Right ventricle myocardium inferior (tissue), 1 donor: ENCODE measurements at regions not wholly inside any gene's neighbourhood (a gene's known extent, or its start where the extent isn't known, plus 50 kb on each side); places are given as distances from the start of the nearest gene placed in this dataset.

Experiments
- ATAC-seq: fragments of 200-7000 bp; cut with Tn5 transposase; one replicate; pipeline ENCODE4 v1.9.1; 2020; ENCODE audit warnings: mild to moderate bottlenecking, moderate library complexity
- DNase-seq: peaks from one replicate; pipeline ENCODE4 v3.0.0; 2021; ENCODE audit errors: missing footprints
- intact Hi-C: fragments of 100-400 bp; cut with DNase I; formaldehyde crosslinking; loops from one replicate; pipeline ENCODE4 v1.11.0; 2022
- donor health status: DM: no; HTN: yes; CAD: no; lungs with severe emphysema.

GRCh38 chr13:68509734-68510621, 1279.8 kb upstream of the PCDH9 start:
- no peak for DNase-seq
- intact Hi-C loops = no loop called here
- ATAC-seq = no peak

- intact Hi-C loops = no loop called here
- ATAC-seq (no peak), DNase-seq (no peak)
Measured at GRCh38 chr13:68506888-68507551, 1276.9 kb upstream of the PCDH9 start.

- intact Hi-C loops = no loop called here
- DNase-seq = no peak
- ATAC-seq = no peak
Measured at GRCh38 chr13:68490594-68490993, 1260.5 kb upstream of the PCDH9 start.

GRCh38 chr13:68481130-68481529, 1251.0 kb upstream of the PCDH9 start:
- peak; percentile 60 for ATAC-seq

GRCh38 chr13:68473834-68474326, 1243.7 kb upstream of the PCDH9 start:
- DNase-seq (no peak), ATAC-seq (no peak)
- intact Hi-C loops = no loop called here

More at GRCh38 chr13:68481130-68481529, 1251.0 kb upstream of the PCDH9 start:
- no peak for DNase-seq
- intact Hi-C loops = no loop called here

- intact Hi-C loops = no loop called here
- ATAC-seq = no peak
- no peak for DNase-seq
Measured at GRCh38 chr13:68467160-68467559, 1237.0 kb upstream of the PCDH9 start.

GRCh38 chr13:68440874-68441273, 1210.7 kb upstream of the PCDH9 start:
- intact Hi-C loops = no loop called here
- DNase-seq (no peak), ATAC-seq (no peak)

- intact Hi-C loops = no loop called here
- DNase-seq (no peak), ATAC-seq (no peak)
Measured at GRCh38 chr13:68439817-68440216, 1209.7 kb upstream of the PCDH9 start.

GRCh38 chr13:68428292-68428691, 1198.2 kb upstream of the PCDH9 start:
- no peak for DNase-seq
- ATAC-seq = no peak
- intact Hi-C loops = no loop called here

- ATAC-seq = no peak
- intact Hi-C loops = no loop called here
- no peak for DNase-seq
Measured at GRCh38 chr13:68417801-68418200, 1187.7 kb upstream of the PCDH9 start.

- no peak for DNase-seq
- intact Hi-C loops = no loop called here
- no peak for ATAC-seq
Measured at GRCh38 chr13:68410007-68410406, 1179.9 kb upstream of the PCDH9 start.

- intact Hi-C loops = no loop called here
- ATAC-seq = no peak
- DNase-seq = no peak
Measured at GRCh38 chr13:68390987-68391386, 1160.9 kb upstream of the PCDH9 start.

GRCh38 chr13:68386808-68387207, 1156.7 kb upstream of the PCDH9 start:
- ATAC-seq (no peak), DNase-seq (no peak)
- intact Hi-C loops = no loop called here

GRCh38 chr13:68380041-68380973, 1150.2 kb upstream of the PCDH9 start:
- ATAC-seq (no peak), DNase-seq (no peak)
- intact Hi-C loops = no loop called here

GRCh38 chr13:68378294-68378693, 1148.2 kb upstream of the PCDH9 start:
- intact Hi-C loops = no loop called here
- DNase-seq (no peak), ATAC-seq (no peak)

GRCh38 chr13:68375004-68375403, 1144.9 kb upstream of the PCDH9 start:
- DNase-seq (no peak), ATAC-seq (no peak)
- intact Hi-C loops = no loop called here

GRCh38 chr13:68369739-68370138, 1139.6 kb upstream of the PCDH9 start:
- intact Hi-C loops = no loop called here
- ATAC-seq = no peak
- DNase-seq = no peak

GRCh38 chr13:68368922-68369321, 1138.8 kb upstream of the PCDH9 start:
- DNase-seq (no peak), ATAC-seq (no peak)
- intact Hi-C loops = no loop called here

- no peak for DNase-seq
- intact Hi-C loops = no loop called here
- no peak for ATAC-seq
Measured at GRCh38 chr13:68359105-68359504, 1129.0 kb upstream of the PCDH9 start.
